HL-60 (cell line): ENCODE measurements at regions not wholly inside any gene's neighbourhood (a gene's known extent, or its start where the extent isn't known, plus 50 kb on each side); places are given as distances from the start of the nearest gene placed in this dataset.

Source experiments
- DNase-seq, 2 experiments: peaks; one replicate each; pipeline ENCODE4 v3.0.0-alpha.2; 2010 to 2020; ENCODE audit warnings: low read depth in 1 of 2, low spot score in 1 of 2
- H3K27ac ChIP-seq: fragments of 250-450 bp; sonication (Bioruptor Pico); replicated peaks from 2 replicates; pipeline ENCODE4 v1.5.1; 2020; ENCODE audit warnings: mild to moderate bottlenecking, moderate library complexity
- H3K27me3 ChIP-seq: fragments of 250-450 bp; sonication (Bioruptor Pico); 2 replicates; pipeline ENCODE4 v1.5.1; 2021; ENCODE audit warnings: mild to moderate bottlenecking, moderate library complexity; ENCODE audit not compliant: insufficient read depth, poor library complexity, severe bottlenecking
- H3K4me3 ChIP-seq: replicated peaks from 2 replicates; pipeline ENCODE4 v1.5.1; 2011; ENCODE audit warnings: mild to moderate bottlenecking, control low read depth, low read length; ENCODE audit not compliant: insufficient read depth
- GABPA ChIP-seq: IDR thresholded peaks from 2 replicates; pipeline ENCODE4 v1.6.1; 2012; ENCODE audit warnings: low read depth
- POLR2AphosphoS5 ChIP-seq: IDR thresholded peaks from 2 replicates; pipeline ENCODE4 v1.6.1; 2012; ENCODE audit warnings: low read depth
- SPI1 ChIP-seq: IDR thresholded peaks from 2 replicates; pipeline ENCODE4 v1.6.1; 2012; ENCODE audit warnings: low read depth, mild to moderate bottlenecking, borderline replicate concordance
- TF ChIP-seq, protein P1 (sequence below): IDR thresholded peaks from 2 replicates; pipeline ENCODE4 v1.6.1; 2012; ENCODE audit warnings: low read depth; ENCODE audit not compliant: insufficient replicate concordance
- TF ChIP-seq, protein P2 (sequence below): IDR thresholded peaks from one replicate; pipeline ENCODE4 v1.5.1; 2011; ENCODE audit warnings: low read length, control low read depth, inconsistent platforms; ENCODE audit not compliant: insufficient read depth

DNA sequence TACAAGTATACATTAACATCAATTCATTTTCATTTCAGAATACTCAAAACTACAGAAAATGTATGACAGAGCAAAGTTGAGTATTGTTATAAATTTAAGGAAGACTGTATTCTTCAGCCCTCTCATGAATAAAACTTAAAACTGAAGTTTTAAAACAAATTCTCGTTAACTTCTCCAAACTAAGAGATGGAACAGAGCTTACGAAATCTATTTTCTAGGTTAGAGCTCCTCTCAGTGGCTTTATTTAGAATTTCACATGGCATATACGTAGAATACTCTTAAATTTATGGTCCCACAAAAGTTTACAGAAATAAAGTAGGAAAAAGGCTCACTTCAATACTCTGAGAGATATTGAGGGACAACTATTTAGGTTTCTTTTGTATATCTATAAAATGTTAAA is 612.1 kb downstream of the KCNJ3 start:
- no peak for DNase-seq
- TF ChIP-seq, protein P1, sequence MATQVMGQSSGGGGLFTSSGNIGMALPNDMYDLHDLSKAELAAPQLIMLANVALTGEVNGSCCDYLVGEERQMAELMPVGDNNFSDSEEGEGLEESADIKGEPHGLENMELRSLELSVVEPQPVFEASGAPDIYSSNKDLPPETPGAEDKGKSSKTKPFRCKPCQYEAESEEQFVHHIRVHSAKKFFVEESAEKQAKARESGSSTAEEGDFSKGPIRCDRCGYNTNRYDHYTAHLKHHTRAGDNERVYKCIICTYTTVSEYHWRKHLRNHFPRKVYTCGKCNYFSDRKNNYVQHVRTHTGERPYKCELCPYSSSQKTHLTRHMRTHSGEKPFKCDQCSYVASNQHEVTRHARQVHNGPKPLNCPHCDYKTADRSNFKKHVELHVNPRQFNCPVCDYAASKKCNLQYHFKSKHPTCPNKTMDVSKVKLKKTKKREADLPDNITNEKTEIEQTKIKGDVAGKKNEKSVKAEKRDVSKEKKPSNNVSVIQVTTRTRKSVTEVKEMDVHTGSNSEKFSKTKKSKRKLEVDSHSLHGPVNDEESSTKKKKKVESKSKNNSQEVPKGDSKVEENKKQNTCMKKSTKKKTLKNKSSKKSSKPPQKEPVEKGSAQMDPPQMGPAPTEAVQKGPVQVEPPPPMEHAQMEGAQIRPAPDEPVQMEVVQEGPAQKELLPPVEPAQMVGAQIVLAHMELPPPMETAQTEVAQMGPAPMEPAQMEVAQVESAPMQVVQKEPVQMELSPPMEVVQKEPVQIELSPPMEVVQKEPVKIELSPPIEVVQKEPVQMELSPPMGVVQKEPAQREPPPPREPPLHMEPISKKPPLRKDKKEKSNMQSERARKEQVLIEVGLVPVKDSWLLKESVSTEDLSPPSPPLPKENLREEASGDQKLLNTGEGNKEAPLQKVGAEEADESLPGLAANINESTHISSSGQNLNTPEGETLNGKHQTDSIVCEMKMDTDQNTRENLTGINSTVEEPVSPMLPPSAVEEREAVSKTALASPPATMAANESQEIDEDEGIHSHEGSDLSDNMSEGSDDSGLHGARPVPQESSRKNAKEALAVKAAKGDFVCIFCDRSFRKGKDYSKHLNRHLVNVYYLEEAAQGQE = no peak
- TF ChIP-seq POLR2AphosphoS5 (no peak), GABPA (no peak), SPI1 (no peak)
- TF ChIP-seq, protein P2, sequence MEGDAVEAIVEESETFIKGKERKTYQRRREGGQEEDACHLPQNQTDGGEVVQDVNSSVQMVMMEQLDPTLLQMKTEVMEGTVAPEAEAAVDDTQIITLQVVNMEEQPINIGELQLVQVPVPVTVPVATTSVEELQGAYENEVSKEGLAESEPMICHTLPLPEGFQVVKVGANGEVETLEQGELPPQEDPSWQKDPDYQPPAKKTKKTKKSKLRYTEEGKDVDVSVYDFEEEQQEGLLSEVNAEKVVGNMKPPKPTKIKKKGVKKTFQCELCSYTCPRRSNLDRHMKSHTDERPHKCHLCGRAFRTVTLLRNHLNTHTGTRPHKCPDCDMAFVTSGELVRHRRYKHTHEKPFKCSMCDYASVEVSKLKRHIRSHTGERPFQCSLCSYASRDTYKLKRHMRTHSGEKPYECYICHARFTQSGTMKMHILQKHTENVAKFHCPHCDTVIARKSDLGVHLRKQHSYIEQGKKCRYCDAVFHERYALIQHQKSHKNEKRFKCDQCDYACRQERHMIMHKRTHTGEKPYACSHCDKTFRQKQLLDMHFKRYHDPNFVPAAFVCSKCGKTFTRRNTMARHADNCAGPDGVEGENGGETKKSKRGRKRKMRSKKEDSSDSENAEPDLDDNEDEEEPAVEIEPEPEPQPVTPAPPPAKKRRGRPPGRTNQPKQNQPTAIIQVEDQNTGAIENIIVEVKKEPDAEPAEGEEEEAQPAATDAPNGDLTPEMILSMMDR = no peak
- H3K4me3 ChIP-seq = no peak overlapping the region

DNA sequence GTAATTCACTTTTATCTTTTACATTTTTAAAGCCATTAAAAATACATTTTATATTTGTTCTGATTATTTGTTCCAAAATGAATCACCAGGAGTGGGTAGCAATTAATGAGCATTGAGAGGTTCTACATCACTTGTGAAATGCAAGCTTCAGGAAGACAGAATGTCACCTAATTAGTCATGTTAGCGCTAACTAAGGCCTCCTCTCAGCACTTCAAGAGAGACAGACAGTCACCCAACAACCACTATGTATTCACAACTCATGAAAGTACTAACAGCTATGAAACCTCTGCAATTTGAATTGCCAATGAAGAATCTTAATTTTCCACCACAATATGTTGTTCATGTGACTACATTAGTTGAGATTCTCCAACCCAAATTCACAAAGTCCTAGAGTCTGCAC is 611.0 kb downstream of the KCNJ3 start:
- H3K4me3 ChIP-seq = no peak overlapping the region
- no peak for DNase-seq
- TF ChIP-seq GABPA (no peak), SPI1 (no peak), POLR2AphosphoS5 (no peak)
- TF ChIP-seq, protein P2 = no peak
- TF ChIP-seq, protein P1 = no peak
- no peak overlapping the region for H3K27ac ChIP-seq
- H3K27me3 ChIP-seq = no peaks in the 10 kb centered on the region

More for the DNA sequence above, 612.1 kb downstream of the KCNJ3 start:
- no peaks in the 10 kb centered on the region for H3K27me3 ChIP-seq
- H3K27ac ChIP-seq = no peak overlapping the region

DNA sequence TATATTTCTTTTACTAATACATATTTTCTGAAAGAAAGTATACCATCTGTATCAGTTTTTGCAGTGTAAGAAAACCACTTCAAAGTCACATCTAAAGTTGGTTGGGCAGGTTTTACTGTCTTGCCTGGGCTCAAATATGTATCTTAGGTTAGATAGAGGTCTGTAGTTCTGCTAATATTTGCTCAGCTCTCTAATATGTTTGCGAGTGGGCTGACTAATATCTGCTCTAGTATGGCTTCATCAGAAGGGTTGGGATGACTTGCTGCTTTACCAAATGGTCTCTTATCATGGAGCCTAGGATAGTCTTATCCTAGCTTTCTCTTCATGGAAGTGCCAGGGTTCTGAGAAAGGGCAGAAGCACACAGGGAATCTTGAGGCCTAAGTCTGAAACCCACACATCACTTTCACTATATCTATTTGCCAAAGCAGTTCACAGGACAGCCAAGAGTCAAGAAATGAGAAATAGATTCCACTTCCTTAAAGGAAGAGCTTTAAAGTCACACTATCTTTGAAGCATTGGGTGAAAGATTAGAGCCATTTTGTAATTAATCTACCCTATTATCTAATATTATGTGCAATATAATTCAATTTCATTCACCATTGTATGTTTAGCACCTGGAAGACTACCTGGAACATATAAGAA is 610.0 kb downstream of the KCNJ3 start:
- Histone ChIP-seq H3K27me3 (no peaks in the 10 kb centered on the region), H3K27ac (no peak overlapping the region), H3K4me3 (no peak overlapping the region)
- TF ChIP-seq SPI1 = no peak
- no peak for TF ChIP-seq GABPA
- TF ChIP-seq, protein P1 = no peak
- TF ChIP-seq POLR2AphosphoS5 = no peak
- TF ChIP-seq, protein P2 = no peak
- no peak for DNase-seq
